Stimulated activated CD4-positive, alpha-beta T cell treated with anti-CD3 and anti-CD28 coated beads, Interleukin-2, amount 100 ng/mL, for 24 hours (primary cell): ENCODE measurements at regions not wholly inside any gene's neighbourhood (a gene's known extent, or its start where the extent isn't known, plus 50 kb on each side); places are given as distances from the start of the nearest gene placed in this dataset.
"Not testable (repeated sequence)": the region's sequence is repeated elsewhere in the genome, so short reads cannot be mapped to it uniquely, and the experiment has no call there.

Source experiments
- DNase-seq, 2 donors: peaks; one replicate each; pipeline ENCODE4 v3.0.0-alpha.2; 2020

- DNase-seq, result no peak
Measured at GRCh38 chr1:187848321-187848720, 1019.6 kb downstream of the PLA2G4A start.

DNA sequence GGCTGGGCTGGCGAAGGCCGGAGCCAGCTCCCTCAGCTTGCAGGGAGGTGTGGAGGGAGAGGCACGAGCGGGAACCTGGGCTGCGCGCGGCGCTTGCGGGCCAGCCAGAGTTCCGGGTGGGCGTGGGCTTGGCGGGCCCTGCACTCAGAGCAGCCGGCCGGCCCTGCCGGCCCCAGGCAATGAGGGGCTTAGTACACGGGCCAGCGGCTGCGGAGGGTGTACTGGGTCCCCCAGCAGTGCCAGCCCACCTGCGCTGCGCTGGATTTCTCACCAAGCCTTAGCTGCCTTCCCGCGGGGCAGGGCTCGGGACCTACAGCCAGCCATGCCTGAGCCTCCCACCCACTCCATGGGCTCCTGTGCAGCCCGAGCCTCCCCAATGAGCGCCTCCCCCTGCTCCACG, 1021.4 kb downstream of the PLA2G4A start:
- not testable (repeated sequence) for DNase-seq

GRCh38 chr1:187853505-187853904, 1024.8 kb downstream of the PLA2G4A start:
- DNase-seq, result no peak

DNA sequence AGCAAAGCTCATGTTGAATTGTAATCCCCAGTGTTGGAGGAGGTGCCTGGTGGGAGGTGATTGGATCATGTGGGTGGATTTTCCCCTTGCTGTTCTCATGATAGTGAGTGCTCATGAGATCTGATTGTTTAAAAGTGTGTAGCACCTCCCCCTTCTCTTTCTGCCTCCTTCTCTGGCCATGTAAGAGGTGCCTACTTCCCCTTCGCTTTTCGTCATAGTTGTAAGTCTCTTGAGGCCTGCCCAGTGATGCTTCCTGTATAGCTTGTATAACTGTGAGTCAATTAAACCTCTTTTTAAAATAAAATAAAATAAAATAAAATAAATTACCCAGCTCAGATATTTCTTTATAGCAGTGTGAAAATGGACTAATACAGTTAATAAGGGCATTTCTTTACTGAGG, 1025.7 kb downstream of the PLA2G4A start:
- DNase-seq, result no peak

DNA sequence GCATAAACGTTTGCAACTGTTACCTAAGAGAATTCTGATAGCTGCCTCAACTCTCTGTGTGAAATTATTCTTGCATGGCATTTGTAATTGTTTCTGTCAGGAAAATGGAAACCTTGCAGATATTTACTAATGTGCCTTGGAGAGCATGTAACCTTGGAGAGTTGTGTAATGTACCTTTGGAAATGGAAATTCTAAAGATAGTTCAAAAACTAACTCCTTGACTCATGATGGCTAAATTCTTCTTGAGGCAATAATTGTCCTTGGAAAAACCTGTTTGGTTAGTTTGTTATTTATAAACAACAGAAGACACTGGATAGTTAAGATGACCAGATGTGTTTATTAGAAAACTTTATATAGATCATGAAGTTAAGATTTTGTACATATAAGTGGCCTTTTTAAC, 1033.8 kb downstream of the PLA2G4A start:
- DNase-seq, result no peak

DNA sequence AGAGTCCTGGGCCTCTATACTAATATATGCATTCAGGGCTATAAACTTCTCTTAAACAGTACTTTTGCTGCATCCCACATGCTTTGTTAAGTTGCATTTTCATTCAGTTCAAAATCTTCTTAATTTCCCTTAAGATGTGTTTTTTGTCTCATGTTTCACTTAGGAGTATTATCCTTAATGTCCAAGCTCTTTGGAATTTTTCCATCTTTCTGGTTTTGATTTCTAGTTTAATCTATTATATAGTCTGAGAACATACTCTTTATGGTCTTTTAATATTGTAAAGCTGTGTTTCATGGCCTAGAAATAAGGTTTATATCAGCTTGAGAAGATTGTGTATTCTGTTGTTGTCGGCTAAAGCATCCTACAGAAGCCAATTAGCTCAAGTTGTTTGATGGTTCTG, 1041.8 kb downstream of the PLA2G4A start:
- DNase-seq, result no peak

DNA sequence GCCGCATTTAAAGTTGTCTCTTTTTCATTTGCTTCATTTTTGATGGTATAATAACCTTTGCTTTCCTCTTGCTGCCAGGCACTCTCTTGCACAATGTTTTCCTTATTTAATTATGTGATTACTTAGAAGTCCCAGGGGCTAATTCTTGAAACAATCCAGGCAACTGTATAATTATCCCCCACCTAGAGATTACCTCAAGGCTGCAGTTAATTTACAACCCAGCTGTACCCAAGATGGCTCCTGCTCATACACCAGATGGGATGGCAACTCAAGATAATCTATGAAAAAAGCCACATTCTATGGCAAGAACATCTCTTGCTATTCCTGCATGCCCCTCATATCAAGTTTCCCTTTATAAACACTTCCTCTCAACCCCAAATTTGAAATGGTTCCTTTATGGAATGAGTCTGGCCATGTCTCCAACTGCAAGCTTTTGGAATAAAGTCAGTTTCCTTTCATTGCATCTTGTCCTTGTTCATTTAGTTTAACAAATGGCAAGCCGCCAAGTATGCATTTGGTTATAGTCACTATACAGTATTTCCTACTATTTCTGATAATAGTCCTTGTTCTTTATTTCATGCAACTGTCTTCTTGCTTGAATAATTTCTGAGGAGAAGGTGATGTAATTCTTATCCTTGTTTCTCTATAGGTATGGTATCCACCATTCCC, 1042.6 kb downstream of the PLA2G4A start:
- DNase-seq, result no peak

DNA sequence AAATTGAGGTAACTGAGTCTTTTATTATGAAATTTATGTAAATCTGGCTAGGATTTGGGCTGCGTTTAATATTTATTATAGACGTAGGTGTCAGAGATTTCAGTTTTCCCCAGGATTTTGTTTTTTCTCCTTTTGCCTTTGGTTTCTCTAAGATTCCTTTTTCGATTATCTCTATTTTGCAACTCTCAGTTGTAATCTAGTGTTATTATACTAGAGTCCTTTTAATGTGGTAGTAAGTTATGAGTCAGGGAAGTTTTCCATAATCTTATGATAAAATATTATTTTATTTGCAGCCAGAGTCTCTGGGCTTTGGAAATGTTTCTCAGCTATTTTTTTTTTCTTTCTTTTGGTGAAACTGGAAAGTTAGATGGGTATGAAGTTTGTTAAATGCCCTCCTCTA, 1043.8 kb downstream of the PLA2G4A start:
- DNase-seq, result no peak

DNA sequence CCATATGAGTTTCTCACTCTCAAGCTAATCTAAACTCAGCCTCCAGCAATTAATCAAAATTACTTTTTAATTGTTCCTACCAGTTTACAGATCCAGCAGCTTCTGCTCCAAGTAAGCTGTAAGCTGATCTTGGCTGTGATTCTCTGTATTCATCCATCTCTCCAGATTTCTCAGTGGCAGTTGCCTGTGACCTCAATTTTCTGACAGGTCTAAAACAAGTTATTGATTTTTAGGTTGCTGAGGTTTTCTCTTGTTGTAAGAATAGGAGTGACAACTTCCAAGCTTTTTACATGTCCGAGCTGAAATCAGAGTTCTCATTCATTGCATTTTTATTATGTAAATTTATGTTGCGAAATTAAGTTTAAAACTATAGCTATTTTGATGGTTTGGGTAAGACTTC, 1044.4 kb downstream of the PLA2G4A start:
- no peak for DNase-seq

DNA sequence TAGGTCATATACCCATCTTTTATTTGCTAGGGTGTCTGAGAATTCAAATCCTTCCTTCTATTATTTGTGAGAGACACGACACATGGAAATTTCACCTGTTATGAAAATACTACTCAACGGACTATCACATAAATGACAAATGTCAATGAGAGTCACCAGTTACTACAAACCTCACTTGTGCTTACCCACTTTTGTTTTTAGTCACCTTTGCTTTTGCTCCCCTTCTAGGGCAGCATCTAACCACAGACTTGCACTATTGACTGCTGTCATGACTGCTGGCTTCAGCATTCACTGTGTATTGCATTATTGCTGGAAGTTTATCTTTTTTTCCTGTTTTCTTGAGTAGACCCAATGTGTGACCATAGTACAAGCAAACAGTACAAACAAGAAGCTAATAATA, 1048.0 kb downstream of the PLA2G4A start:
- DNase-seq, result no peak

GRCh38 chr1:187877220-187877619, 1048.5 kb downstream of the PLA2G4A start:
- no peak for DNase-seq

- DNase-seq, result no peak
Measured at GRCh38 chr1:187878883-187879282, 1050.1 kb downstream of the PLA2G4A start.

DNA sequence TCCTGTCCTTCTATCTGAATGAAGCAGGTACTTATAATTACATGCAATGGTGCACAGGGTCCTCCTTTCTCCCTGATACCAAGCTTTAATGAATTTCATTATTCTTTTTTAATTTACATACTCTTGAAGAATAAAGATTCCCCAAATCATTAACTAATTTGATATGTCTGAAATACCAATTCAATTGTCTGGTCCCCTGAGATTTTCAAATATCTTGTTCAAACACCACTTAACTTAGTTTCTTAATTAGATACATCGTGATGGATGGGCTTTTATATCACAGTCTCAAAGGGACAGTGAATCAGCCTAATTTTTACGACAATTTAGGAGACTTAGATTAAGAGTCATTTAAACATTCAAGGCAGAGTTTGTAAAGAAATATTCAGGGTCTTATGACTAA, 1054.6 kb downstream of the PLA2G4A start:
- no peak for DNase-seq

DNA sequence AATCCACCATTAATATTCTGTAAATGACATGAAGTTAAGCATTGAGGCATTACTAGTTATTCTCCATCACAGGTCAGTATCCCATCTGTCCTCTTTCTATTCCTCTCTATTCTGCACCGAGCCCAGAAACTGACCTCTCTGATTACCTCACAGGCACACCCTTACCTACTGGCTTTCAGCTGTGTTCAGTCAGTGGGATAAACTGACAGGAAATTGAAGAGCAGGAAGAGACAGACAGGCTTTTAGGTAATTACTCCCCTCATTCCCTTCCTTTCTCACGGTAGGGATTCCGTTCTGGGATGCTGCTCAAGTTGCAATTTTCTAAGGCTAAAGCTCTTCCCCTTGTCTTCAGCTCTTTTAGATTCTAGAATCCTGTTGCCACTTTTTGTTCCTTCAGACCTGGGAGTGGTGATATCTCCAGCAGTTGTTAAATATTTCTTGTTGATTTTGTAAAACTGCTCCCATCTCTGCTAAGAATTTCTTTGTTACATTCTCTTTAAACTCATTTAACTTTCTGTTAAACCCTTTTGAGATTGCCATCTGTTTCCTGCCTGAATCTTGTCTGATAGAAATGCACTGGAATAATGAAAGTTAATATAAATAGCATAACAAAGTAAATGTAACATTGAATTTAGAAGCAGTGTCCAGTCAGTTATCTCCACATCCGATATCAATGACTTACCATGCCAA, 1063.4 kb downstream of the PLA2G4A start:
- no peak for DNase-seq

- no peak for DNase-seq
Measured at GRCh38 chr1:187892683-187893039, 1063.9 kb downstream of the PLA2G4A start.

GRCh38 chr1:187893471-187893870, 1064.7 kb downstream of the PLA2G4A start:
- no peak for DNase-seq

DNA sequence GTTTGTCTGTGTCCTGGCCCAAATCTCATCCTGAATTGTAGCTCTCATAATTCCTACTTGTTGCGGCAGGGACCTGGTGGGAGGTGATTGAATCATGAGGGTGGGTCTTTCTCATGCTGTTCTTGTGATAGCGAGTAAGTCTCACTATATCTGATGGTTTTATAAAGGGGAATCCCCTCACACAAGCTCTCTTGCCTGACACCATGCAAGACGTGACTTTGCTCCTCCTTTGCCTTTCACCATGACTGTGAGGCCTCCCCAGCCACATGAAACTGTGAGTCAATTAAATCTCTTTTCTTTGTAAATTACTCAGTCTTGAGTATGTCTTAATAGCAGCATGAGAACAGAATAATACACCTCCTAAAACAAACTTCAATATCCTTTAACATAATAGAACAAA, 1065.6 kb downstream of the PLA2G4A start:
- DNase-seq, result no peak

GRCh38 chr1:187903223-187903622, 1074.5 kb downstream of the PLA2G4A start:
- no peak for DNase-seq

DNA sequence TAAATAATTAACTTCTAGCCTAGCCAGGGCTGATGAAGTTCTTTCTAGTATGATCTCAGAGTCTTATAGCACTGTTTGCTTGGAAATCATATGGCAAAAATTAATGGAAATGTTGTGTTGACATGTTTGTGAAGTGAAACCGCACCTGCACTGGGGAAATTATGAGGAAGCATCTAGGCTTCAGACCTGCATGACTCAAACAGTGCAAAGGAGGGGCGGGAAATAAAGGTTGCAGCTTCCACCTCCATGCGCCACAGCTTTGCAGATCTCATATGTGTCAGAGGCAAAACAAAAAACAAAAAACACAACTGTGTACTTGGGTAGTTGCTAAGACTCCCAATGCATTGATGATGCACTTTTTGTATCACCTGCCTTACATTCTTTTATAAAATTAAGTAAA, 1080.6 kb downstream of the PLA2G4A start:
- DNase-seq, result no peak

- no peak for DNase-seq
Measured at GRCh38 chr1:187911820-187912219, 1083.1 kb downstream of the PLA2G4A start.

GRCh38 chr1:187920976-187921375, 1092.2 kb downstream of the PLA2G4A start:
- no peak for DNase-seq

GRCh38 chr1:187921426-187921825, 1092.7 kb downstream of the PLA2G4A start:
- DNase-seq, result no peak

DNA sequence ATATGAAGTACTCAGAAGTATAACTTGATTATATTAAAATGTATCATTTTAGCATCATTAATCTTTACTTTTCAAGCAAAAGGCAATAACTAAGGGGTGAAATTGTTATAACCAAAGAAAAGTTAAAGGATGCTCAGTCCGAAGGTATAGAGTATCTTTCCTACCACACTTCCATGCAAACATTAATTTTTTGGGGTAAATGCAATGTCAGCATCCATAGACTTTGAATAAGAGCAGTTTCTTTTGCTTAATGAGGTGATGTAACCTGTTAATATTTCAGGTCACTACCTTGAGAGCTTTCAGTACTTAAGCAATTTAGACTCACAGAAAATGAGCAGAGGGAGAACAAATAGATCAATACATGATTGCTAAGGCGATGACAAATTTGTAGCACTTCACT, 1093.5 kb downstream of the PLA2G4A start:
- no peak for DNase-seq

DNA sequence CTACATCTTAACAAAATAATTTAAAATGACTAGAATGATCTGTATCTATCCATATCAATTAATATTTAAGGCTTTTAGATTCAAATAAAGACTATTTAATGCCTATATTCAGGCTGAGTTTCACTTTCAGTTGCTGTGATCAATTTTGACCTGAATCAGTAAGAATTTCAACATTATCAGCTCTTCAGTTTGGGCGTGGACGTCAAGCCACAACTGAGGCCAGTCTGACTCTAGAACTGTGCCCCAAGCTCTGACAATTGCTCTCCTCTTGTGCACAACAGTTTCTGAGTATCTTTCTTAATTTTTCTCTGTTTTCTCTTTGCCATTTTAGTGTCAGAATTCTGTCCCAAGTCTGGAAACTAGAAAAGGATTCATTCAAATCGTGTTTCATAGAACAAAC, 1095.5 kb downstream of the PLA2G4A start:
- no peak for DNase-seq

DNA sequence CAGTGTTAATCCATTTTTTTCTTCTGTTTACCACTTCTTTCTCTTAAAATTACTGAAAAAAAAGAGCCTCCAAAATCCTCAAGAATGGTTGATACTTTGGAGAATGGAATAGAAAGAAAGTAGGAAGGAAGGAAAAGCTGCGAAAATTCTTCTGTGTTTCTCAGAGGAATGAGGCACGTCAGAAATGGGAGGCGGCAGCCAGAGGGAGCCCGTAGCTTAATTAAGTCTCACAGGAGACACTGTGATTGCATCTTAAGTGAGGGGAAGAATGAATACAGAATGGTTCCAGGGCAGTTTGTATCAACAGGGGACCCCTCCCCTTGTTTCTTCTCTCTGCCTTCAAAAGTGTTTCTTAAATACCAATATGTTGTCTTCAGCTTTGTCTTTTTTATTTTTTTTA, 1099.5 kb downstream of the PLA2G4A start:
- no peak for DNase-seq
